BLaER1 treated with 17β-estradiol and CSF1 and Interleukin-3, amounts not matched to agents 10 nM and 100 nM (cell line): ENCODE measurements at regions not wholly inside any gene's neighbourhood (a gene's known extent, or its start where the extent isn't known, plus 50 kb on each side); places are given as distances from the start of the nearest gene placed in this dataset.
A peak's percentile ranks its signal among the peaks of the same experiment; 100 is the strongest.

Experiments used
- H3K27ac ChIP-seq, 11 experiments: shearing (Covaris generic); formaldehyde crosslinking; 2 replicates each; pipeline ENCODE4 v1.8.1; 2022
- H3K27me3 ChIP-seq, 11 experiments: shearing (Covaris generic); formaldehyde crosslinking; 2 replicates each; pipeline ENCODE4 v1.8.1; 2022
- H3K36me3 ChIP-seq, 11 experiments: shearing (Covaris generic); formaldehyde crosslinking; 2 replicates each; pipeline ENCODE4 v1.8.1; 2022
- H3K4me1 ChIP-seq, 10 experiments: shearing (Covaris generic); formaldehyde crosslinking; 2 replicates each; pipeline ENCODE4 v1.8.1; 2022
- H3K4me2 ChIP-seq, 11 experiments: shearing (Covaris generic); formaldehyde crosslinking; 2 replicates each; pipeline ENCODE4 v1.8.1; 2022
- H3K4me3 ChIP-seq, 10 experiments: shearing (Covaris generic); formaldehyde crosslinking; 2 replicates each; pipeline ENCODE4 v1.8.1; 2022
- H3K9ac ChIP-seq, 11 experiments: shearing (Covaris generic); formaldehyde crosslinking; 2 replicates each; pipeline ENCODE4 v1.8.1; 2022
- H3K9me3 ChIP-seq, 11 experiments: shearing (Covaris generic); formaldehyde crosslinking; replicated peaks in 1 of 11; 2 replicates each; pipeline ENCODE4 v1.8.1; 2022
- H4K20me1 ChIP-seq, 11 experiments: shearing (Covaris generic); formaldehyde crosslinking; 2 replicates each; pipeline ENCODE4 v1.8.1; 2022
- Cebpa-rat ChIP-seq, 11 experiments: shearing (Covaris generic); IDR thresholded peaks; 2 replicates each; pipeline ENCODE4 v1.8.1; 2022

DNA sequence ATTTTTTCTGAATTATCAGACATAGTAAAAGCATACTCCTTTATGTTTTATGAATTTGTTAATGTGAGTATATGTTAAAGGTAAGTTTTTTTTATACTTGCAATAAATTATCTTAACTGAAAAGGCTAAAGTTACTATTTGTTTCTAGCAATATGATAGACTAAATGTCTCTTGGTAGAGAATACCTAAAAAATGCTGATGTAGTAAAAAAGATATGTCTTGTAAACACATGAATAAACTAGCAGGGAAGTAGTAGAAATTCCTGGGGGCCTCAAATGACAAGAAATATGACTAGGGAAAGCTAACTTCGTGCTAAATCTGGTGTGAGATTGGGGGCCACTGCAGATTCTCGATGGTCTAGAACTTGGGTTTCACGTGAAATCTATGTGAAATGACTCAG, 188.1 kb upstream of the CACNA1E start:
- Histone ChIP-seq H3K27me3 (no peaks in the 10 kb centered on the region), H3K27ac (no peak overlapping the region), H3K4me1 (no peaks in the 10 kb centered on the region), H3K4me2 (no peak overlapping the region), H4K20me1 (no peaks in the 10 kb centered on the region), H3K9ac (no peak overlapping the region), H3K36me3 (no peaks in the 10 kb centered on the region), H3K4me3 (no peak overlapping the region), H3K9me3 (no peaks in the 10 kb centered on the region)
- no peak for TF ChIP-seq Cebpa-rat (IDR thresholded peaks at IDR 0.05)

DNA sequence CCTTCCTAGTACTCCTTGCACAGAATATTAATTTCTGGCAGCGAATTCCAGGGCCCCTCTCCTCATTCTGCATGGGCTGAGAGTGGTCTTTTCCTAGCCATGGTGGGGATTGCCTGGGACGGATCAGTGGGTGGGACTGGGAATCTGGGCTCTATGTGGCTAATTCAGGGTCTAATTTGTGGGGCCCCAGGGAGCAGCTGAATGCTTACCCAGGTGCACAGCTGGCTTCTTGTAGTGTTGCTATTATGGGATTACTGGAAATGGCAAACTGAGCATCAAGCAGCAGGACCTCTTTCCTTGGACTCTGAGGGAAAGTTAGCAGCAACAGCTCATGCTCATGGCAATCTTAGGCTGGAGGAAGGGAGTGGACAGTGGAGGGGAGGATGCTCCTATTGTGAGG, 187.1 kb upstream of the CACNA1E start:
- H3K36me3 ChIP-seq = no peaks in the 10 kb centered on the region
- H3K27ac ChIP-seq = no peak overlapping the region
- H3K4me1 ChIP-seq = no peaks in the 10 kb centered on the region
- no peak for TF ChIP-seq Cebpa-rat (IDR thresholded peaks at IDR 0.05)
- H3K9ac ChIP-seq = no peak overlapping the region
- no peak overlapping the region for H3K4me3 ChIP-seq
- no peaks in the 10 kb centered on the region for H3K9me3 ChIP-seq
- no peaks in the 10 kb centered on the region for H4K20me1 ChIP-seq
- no peaks in the 10 kb centered on the region for H3K27me3 ChIP-seq
- no peak overlapping the region for H3K4me2 ChIP-seq

DNA sequence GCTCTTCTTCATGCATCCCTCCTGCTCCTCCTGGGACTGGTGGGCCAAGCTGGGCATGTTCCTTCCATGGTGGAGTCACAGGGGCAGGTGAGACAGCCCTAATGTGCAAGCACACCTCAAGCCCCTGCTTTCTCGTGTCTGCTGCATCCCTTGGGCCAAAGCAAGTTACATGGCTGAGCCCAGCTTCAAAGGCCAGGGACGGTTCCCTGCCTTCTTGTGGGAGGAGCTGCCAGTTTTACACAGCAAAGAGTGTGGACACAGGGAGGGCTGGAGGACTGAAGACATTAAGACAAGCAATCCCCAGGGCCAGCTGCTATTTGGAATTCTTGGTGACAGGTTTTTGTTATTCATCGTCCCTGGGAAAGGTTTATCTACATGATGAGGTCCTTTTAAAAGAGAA, 175.2 kb upstream of the CACNA1E start:
- Histone ChIP-seq H3K4me1 (no peaks in the 10 kb centered on the region), H4K20me1 (no peaks in the 10 kb centered on the region), H3K27ac (no peak overlapping the region), H3K9me3 (peaks cover 0 to 10% (median 2%) of the 10 kb centered on the region in 11 experiments; a peak in 5 of 22 replicates), H3K27me3 (no peaks in the 10 kb centered on the region), H3K36me3 (no peaks in the 10 kb centered on the region), H3K9ac (no peak overlapping the region), H3K4me2 (no peak overlapping the region), H3K4me3 (no peak overlapping the region)
- no peak for TF ChIP-seq Cebpa-rat (IDR thresholded peaks at IDR 0.05)

DNA sequence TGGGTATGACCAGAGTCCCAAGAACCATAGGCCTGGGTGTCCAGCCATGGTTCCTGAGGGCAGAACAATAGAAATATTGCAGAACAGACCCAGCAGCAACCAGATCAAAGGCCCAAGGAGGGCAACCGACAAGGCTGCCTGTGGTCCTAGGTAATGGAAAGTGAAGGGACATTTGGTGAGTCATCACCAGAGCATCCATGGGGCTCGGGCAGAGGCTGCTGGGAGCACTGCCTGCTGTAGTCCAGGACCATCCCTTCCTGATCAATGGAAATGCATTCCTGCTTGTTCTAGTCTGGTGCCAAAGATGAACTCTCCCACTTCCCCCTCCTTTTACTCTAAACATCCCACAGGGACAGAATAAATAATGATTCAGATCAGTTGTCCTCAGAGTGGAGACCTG, 172.8 kb upstream of the CACNA1E start:
- Histone ChIP-seq H3K27me3 (no peaks in the 10 kb centered on the region), H3K4me1 (peaks cover 0 to 7% (median 0%) of the 10 kb centered on the region in 10 experiments; a peak in 1 of 20 replicates), H3K9ac (no peak overlapping the region), H4K20me1 (no peaks in the 10 kb centered on the region), H3K4me3 (no peak overlapping the region), H3K9me3 (no peaks in the 10 kb centered on the region), H3K27ac (no peak overlapping the region), H3K36me3 (no peaks in the 10 kb centered on the region), H3K4me2 (no peak overlapping the region)
- no peak for TF ChIP-seq Cebpa-rat (IDR thresholded peaks at IDR 0.05)

DNA sequence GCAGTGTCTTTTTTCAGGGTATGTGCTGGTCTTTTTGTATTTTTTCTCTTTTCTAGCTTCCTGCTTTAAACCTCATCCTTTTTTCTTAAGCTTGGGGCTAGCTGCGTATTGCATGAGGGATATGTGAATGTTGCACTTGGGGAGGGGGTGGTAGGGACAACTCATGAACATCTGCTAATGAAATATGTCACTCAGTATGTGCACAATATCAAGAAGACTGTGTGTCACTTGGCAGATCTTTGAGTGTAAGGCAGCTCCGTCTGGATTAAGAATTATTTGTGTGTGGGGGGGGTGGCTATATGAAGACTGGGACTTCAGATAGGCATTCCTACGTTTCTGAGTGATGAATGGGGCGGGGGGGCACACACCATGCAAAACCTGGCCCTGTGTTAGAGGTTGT, 170.4 kb upstream of the CACNA1E start:
- Histone ChIP-seq H3K4me2 (no peak overlapping the region), H3K9ac (no peak overlapping the region), H4K20me1 (no peaks in the 10 kb centered on the region), H3K36me3 (no peaks in the 10 kb centered on the region), H3K4me1 (peaks cover 0 to 7% (median 0%) of the 10 kb centered on the region in 10 experiments; a peak in 1 of 20 replicates), H3K27ac (no peak overlapping the region), H3K4me3 (no peak overlapping the region), H3K9me3 (peaks cover 0 to under 1% (median under 1%) of the 10 kb centered on the region in 11 experiments; a peak in 5 of 22 replicates), H3K27me3 (peaks cover 0 to 4% (median 0%) of the 10 kb centered on the region in 11 experiments; a peak in 2 of 22 replicates)
- TF ChIP-seq Cebpa-rat (IDR thresholded peaks at IDR 0.05) = no peak

DNA sequence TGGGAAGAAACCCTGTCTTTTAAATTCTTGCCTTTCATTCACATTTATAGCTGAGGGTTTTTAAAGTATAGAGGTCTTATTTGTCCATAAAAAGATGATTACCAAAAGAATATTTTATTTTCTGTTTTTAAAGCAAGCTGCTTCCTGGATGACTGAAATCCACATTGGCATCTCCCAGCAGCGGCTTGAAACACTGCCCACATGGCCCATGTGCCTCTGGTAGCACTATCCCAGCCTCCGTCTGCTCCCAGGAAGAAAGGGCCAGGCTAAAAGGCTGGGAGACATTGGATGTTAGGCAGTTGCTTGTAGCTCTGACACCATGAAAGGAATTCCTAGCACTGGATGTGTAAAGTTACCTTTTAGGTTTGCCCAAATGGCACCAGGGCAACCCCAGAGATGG, 169.9 kb upstream of the CACNA1E start:
- Histone ChIP-seq H3K9me3 (peaks cover 0 to 6% (median 5%) of the 10 kb centered on the region in 11 experiments; a peak in 10 of 22 replicates), H4K20me1 (no peaks in the 10 kb centered on the region), H3K27ac (no peak overlapping the region), H3K27me3 (peaks cover 0 to 5% (median 0%) of the 10 kb centered on the region in 11 experiments; a peak in 2 of 22 replicates), H3K36me3 (no peaks in the 10 kb centered on the region), H3K4me1 (peaks cover 0 to 7% (median 0%) of the 10 kb centered on the region in 10 experiments; a peak in 1 of 20 replicates), H3K9ac (no peak overlapping the region), H3K4me2 (no peak overlapping the region), H3K4me3 (no peak overlapping the region)
- no peak for TF ChIP-seq Cebpa-rat (IDR thresholded peaks at IDR 0.05)

- Histone ChIP-seq H3K27me3 (peaks cover 0 to 5% (median 0%) of the 10 kb centered on the region in 11 experiments; a peak in 2 of 22 replicates), H3K9ac (no peak overlapping the region), H3K4me2 (no peak overlapping the region)
Measured at GRCh38 chr1:181314010-181314409, 169.3 kb upstream of the CACNA1E start.

GRCh38 chr1:181314959-181315358, 168.4 kb upstream of the CACNA1E start:
- Histone ChIP-seq H4K20me1 (no peaks in the 10 kb centered on the region), H3K9me3 (peaks cover 0 to 11% (median 7%) of the 10 kb centered on the region in 11 experiments; a peak in 10 of 22 replicates), H3K27me3 (peaks cover 0 to 5% (median 0%) of the 10 kb centered on the region in 11 experiments; a peak in 2 of 22 replicates), H3K36me3 (no peaks in the 10 kb centered on the region), H3K4me1 (peaks cover 0 to 7% (median 0%) of the 10 kb centered on the region in 10 experiments; a peak in 1 of 20 replicates), H3K4me2 (peak overlapping the region in 1 of 11 experiments; percentile 17; a peak in 1 of 22 replicates), H3K9ac (no peak overlapping the region), H3K27ac (no peak overlapping the region), H3K4me3 (no peak overlapping the region)
- no peak for TF ChIP-seq Cebpa-rat (IDR thresholded peaks at IDR 0.05)

More at GRCh38 chr1:181314010-181314409, 169.3 kb upstream of the CACNA1E start:
- H3K9me3 ChIP-seq = peaks cover 0 to 11% (median 7%) of the 10 kb centered on the region in 11 experiments; a peak in 10 of 22 replicates
- H3K4me3 ChIP-seq = no peak overlapping the region
- H4K20me1 ChIP-seq = no peaks in the 10 kb centered on the region
- no peak overlapping the region for H3K27ac ChIP-seq
- no peak for TF ChIP-seq Cebpa-rat (IDR thresholded peaks at IDR 0.05)
- H3K36me3 ChIP-seq = no peaks in the 10 kb centered on the region
- peaks cover 0 to 7% (median 0%) of the 10 kb centered on the region in 10 experiments; a peak in 1 of 20 replicates for H3K4me1 ChIP-seq

DNA sequence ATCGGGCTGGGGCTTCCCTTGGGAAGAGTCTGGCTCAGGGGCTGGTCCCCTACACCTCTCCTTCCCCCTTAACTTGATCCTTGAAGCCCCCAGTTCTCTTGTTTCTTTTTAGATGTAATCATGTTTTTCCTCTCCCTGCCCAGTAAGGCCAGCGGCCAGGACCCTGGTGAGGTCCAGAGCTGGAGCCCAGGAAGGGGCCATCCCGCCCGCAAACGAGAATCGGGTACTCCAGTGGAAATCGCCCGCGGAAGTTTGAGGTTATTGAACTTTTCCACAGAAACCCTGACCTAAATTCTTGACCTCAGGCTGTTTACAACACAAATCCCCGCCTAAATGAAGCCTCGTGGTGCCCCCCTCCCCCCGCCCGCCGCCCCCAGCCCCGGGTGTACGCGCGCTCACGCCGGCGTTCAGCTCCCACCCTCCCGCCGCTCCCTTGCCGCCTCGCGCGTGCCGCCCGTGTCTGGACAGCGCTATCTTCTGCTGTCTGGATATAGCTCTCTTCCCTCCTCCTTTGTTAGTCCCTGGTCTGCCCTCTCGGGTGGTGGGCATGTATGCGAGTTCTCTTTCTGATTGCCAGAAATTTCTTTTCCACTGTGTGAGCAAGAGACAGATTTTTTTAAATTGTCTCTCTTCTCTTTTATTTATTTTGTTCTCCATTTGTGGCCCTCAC, 165.9 kb upstream of the CACNA1E start:
- H3K36me3 ChIP-seq = no peaks in the 10 kb centered on the region
- H3K27ac ChIP-seq = no peak overlapping the region
- no peaks in the 10 kb centered on the region for H4K20me1 ChIP-seq
- H3K9ac ChIP-seq = no peak overlapping the region
- no peak for TF ChIP-seq Cebpa-rat (IDR thresholded peaks at IDR 0.05)
- no peak overlapping the region for H3K4me2 ChIP-seq
- peaks cover 0 to 11% (median 7%) of the 10 kb centered on the region in 11 experiments; a peak in 10 of 22 replicates for H3K9me3 ChIP-seq
- peaks cover 0 to 7% (median 0%) of the 10 kb centered on the region in 10 experiments; a peak in 1 of 20 replicates for H3K4me1 ChIP-seq
- peaks cover 0 to 5% (median 0%) of the 10 kb centered on the region in 11 experiments; a peak in 2 of 22 replicates for H3K27me3 ChIP-seq
- H3K4me3 ChIP-seq = no peak overlapping the region
